GM19467 (cell line): ENCODE measurements at regions not wholly inside any gene's neighbourhood (a gene's known extent, or its start where the extent isn't known, plus 50 kb on each side); places are given as distances from the start of the nearest gene placed in this dataset.

Experiments used
- ATAC-seq: cut with Tn5 transposase; IDR thresholded peaks from one replicate; pipeline ENCODE4 v1.9.1; 2021; ENCODE audit warnings: mild to moderate bottlenecking, moderate library complexity; ENCODE audit not compliant: unreplicated experiment

- ATAC-seq: no peak
Measured at GRCh38 chr2:4356109-4356508, 652.7 kb downstream of the DCDC2C start.

GRCh38 chr2:4356541-4356940, 653.2 kb downstream of the DCDC2C start:
- no peak for ATAC-seq

GRCh38 chr2:4357121-4357520, 653.7 kb downstream of the DCDC2C start:
- ATAC-seq: no peak

GRCh38 chr2:4358837-4359236, 655.5 kb downstream of the DCDC2C start:
- no peak for ATAC-seq

GRCh38 chr2:4368907-4369306, 665.5 kb downstream of the DCDC2C start:
- ATAC-seq: no peak

- ATAC-seq: no peak
Measured at GRCh38 chr2:4369826-4370419, 666.5 kb downstream of the DCDC2C start.

- ATAC-seq: no peak
Measured at GRCh38 chr2:4370422-4371090, 667.2 kb downstream of the DCDC2C start.

GRCh38 chr2:4381049-4381448, 677.7 kb downstream of the DCDC2C start:
- no peak for ATAC-seq

- no peak for ATAC-seq
Measured at GRCh38 chr2:4381773-4382172, 678.4 kb downstream of the DCDC2C start.

GRCh38 chr2:4391013-4391412, 687.6 kb downstream of the DCDC2C start:
- no peak for ATAC-seq

- ATAC-seq: no peak
Measured at GRCh38 chr2:4404363-4404762, 701.0 kb downstream of the DCDC2C start.

GRCh38 chr2:4408321-4408720, 704.9 kb downstream of the DCDC2C start:
- no peak for ATAC-seq

GRCh38 chr2:4412637-4413187, 709.3 kb downstream of the DCDC2C start:
- ATAC-seq: no peak

- no peak for ATAC-seq
Measured at GRCh38 chr2:4415171-4415570, 711.8 kb downstream of the DCDC2C start.

GRCh38 chr2:4415810-4416413, 712.5 kb downstream of the DCDC2C start:
- ATAC-seq: no peak

GRCh38 chr2:4416431-4416830, 713.1 kb downstream of the DCDC2C start:
- ATAC-seq: no peak

GRCh38 chr2:4417771-4418170, 714.4 kb downstream of the DCDC2C start:
- ATAC-seq: no peak

- ATAC-seq: no peak
Measured at GRCh38 chr2:4420032-4420431, 716.7 kb downstream of the DCDC2C start.

GRCh38 chr2:4424153-4424552, 720.8 kb downstream of the DCDC2C start:
- ATAC-seq: no peak

GRCh38 chr2:4427083-4427482, 723.7 kb downstream of the DCDC2C start:
- no peak for ATAC-seq

GRCh38 chr2:4445821-4446220, 742.4 kb downstream of the DCDC2C start:
- no peak for ATAC-seq

GRCh38 chr2:4454907-4455306, 751.5 kb downstream of the DCDC2C start:
- no peak for ATAC-seq
